Ishikawa (cell line): ENCODE measurements at regions not wholly inside any gene's neighbourhood (a gene's known extent, or its start where the extent isn't known, plus 50 kb on each side); places are given as distances from the start of the nearest gene placed in this dataset.

Source experiments
- CEBPB ChIP-seq: IDR thresholded peaks from 2 replicates; pipeline ENCODE4 v1.6.1; 2012
- CREB1 ChIP-seq: IDR thresholded peaks from 2 replicates; pipeline ENCODE4 v1.6.1; 2012; ENCODE audit warnings: low read depth
- EGR1 ChIP-seq: IDR thresholded peaks from 2 replicates; pipeline ENCODE4 v1.6.1; 2012
- EP300 ChIP-seq: IDR thresholded peaks from 2 replicates; pipeline ENCODE4 v1.6.1; 2012; ENCODE audit warnings: borderline replicate concordance
- FOXM1 ChIP-seq: IDR thresholded peaks from 2 replicates; pipeline ENCODE4 v1.6.1; 2012; ENCODE audit warnings: low read depth, borderline replicate concordance
- NFIC ChIP-seq: IDR thresholded peaks from 2 replicates; pipeline ENCODE4 v1.6.1; 2012
- RAD21 ChIP-seq: IDR thresholded peaks from 2 replicates; pipeline ENCODE4 v1.6.1; 2012; ENCODE audit warnings: low read depth
- TAF1 ChIP-seq: IDR thresholded peaks from 2 replicates; pipeline ENCODE4 v1.6.1; 2012; ENCODE audit warnings: low read depth, mild to moderate bottlenecking
- TCF12 ChIP-seq: IDR thresholded peaks from 2 replicates; pipeline ENCODE4 v1.6.1; 2012; ENCODE audit warnings: low read depth
- TEAD4 ChIP-seq: IDR thresholded peaks from 2 replicates; pipeline ENCODE4 v1.6.1; 2012
- USF1 ChIP-seq: IDR thresholded peaks from 2 replicates; pipeline ENCODE4 v1.6.1; 2012
- YY1 ChIP-seq: IDR thresholded peaks from 2 replicates; pipeline ENCODE4 v1.6.1; 2012; ENCODE audit warnings: low read depth
- ZBTB7A ChIP-seq: IDR thresholded peaks from 2 replicates; pipeline ENCODE4 v1.6.1; 2012; ENCODE audit warnings: low read depth
- TF ChIP-seq, protein P1 (sequence below): IDR thresholded peaks from 2 replicates; pipeline ENCODE4 v1.6.1; 2012; ENCODE audit warnings: low read depth, mild to moderate bottlenecking
- TF ChIP-seq, protein P2 (sequence below): IDR thresholded peaks from 2 replicates; pipeline ENCODE4 v1.6.1; 2012

DNA sequence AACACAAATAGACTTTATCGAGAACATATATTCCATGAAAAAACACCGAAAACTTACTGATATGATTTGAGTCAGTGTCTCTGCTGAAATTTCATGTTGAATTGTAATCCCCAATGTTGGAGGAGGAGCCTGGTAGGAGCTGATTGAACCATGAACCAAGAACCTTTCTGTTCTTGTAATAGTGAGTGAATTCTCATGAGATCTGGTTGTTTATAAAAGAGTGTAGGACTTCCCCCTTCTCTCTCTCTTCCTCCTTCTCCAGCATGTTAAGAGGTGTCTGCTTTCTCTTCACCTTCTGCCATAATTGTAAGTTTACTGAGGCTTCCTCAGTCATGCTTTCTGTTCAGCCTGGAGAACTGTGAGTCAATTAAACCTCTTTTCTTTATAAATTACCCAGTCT, 1289.3 kb upstream of the CITED2 start:
- TF ChIP-seq EP300 (no peak), FOXM1 (no peak), EGR1 (no peak), USF1 (no peak), CEBPB (no peak), TEAD4 (no peak), ZBTB7A (no peak), TCF12 (no peak), CREB1 (no peak), RAD21 (no peak), NFIC (no peak), YY1 (no peak), TAF1 (no peak)
- TF ChIP-seq, protein P1, sequence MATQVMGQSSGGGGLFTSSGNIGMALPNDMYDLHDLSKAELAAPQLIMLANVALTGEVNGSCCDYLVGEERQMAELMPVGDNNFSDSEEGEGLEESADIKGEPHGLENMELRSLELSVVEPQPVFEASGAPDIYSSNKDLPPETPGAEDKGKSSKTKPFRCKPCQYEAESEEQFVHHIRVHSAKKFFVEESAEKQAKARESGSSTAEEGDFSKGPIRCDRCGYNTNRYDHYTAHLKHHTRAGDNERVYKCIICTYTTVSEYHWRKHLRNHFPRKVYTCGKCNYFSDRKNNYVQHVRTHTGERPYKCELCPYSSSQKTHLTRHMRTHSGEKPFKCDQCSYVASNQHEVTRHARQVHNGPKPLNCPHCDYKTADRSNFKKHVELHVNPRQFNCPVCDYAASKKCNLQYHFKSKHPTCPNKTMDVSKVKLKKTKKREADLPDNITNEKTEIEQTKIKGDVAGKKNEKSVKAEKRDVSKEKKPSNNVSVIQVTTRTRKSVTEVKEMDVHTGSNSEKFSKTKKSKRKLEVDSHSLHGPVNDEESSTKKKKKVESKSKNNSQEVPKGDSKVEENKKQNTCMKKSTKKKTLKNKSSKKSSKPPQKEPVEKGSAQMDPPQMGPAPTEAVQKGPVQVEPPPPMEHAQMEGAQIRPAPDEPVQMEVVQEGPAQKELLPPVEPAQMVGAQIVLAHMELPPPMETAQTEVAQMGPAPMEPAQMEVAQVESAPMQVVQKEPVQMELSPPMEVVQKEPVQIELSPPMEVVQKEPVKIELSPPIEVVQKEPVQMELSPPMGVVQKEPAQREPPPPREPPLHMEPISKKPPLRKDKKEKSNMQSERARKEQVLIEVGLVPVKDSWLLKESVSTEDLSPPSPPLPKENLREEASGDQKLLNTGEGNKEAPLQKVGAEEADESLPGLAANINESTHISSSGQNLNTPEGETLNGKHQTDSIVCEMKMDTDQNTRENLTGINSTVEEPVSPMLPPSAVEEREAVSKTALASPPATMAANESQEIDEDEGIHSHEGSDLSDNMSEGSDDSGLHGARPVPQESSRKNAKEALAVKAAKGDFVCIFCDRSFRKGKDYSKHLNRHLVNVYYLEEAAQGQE = no peak
- TF ChIP-seq, protein P2, sequence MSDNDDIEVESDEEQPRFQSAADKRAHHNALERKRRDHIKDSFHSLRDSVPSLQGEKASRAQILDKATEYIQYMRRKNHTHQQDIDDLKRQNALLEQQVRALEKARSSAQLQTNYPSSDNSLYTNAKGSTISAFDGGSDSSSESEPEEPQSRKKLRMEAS = no peak

DNA sequence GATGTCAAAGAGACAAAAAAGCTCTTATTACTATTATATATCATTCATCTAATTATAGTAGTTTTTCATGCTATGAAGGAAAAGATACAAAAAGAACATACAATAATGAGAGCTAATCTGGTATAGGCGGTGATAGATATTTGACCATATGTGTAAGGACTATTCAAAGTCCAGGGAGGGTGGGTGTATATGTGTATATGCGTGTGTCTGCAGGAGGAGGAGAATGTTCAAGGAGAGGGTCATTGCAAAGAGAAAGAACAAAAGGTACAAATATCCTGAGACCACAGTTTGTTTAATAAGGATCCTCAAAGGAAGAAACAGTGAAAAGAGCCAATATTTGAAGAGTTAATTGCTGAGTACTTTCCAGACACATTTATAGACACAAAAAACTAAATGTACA, 1288.6 kb upstream of the CITED2 start:
- TF ChIP-seq TAF1 (no peak), NFIC (no peak), EGR1 (no peak), ZBTB7A (no peak), TCF12 (no peak), CREB1 (no peak), YY1 (no peak), CEBPB (no peak), FOXM1 (no peak), USF1 (no peak), TEAD4 (no peak), RAD21 (no peak), EP300 (no peak)
- TF ChIP-seq, protein P1 = no peak
- TF ChIP-seq, protein P2 = no peak

DNA sequence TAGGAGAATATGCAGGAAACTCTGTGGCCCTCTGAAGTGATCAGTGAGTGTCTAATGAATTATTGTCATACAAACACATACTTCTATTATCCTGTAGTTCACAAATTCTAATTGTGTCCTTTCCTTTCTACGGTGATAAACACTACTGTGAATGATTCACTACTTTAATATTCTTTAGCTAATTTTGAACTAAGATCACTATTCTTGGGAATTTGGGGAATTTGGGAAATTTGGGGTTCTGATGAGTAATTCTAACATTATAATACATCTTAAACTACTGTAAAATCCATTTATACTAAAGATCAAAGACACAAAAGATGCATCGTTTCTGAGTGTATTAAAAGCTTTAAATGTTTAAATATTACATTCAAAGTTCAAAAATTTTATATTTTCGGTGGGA, 1287.2 kb upstream of the CITED2 start:
- TF ChIP-seq CEBPB = no peak
- no peak for TF ChIP-seq FOXM1
- TF ChIP-seq USF1 = no peak
- no peak for TF ChIP-seq TAF1
- no peak for TF ChIP-seq RAD21
- TF ChIP-seq YY1 = no peak
- no peak for TF ChIP-seq ZBTB7A
- TF ChIP-seq TCF12 = no peak
- no peak for TF ChIP-seq EP300
- no peak for TF ChIP-seq EGR1
- TF ChIP-seq, protein P1 = no peak
- TF ChIP-seq NFIC = no peak
- no peak for TF ChIP-seq CREB1
- TF ChIP-seq, protein P2 = no peak
- TF ChIP-seq TEAD4 = no peak

DNA sequence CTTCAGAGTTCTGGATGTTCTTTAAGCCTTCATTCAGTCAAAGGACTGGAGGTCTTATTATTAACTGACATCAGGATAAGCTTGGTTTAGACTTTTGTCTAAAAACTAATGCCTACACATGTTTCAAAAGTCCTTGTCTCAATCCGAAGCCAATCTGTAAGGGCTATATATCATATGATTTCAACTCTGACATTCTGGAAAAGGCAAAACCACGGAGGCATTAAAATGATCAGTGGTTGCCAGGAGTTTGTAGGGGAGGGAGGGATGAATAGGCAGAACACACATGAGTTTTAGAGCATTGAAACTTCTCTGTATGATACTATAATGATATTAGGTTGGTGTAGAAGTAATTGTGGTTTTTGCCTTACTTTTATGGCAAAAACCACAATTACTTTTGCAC, 1285.8 kb upstream of the CITED2 start:
- TF ChIP-seq CREB1 (no peak), TEAD4 (no peak), ZBTB7A (no peak), EGR1 (no peak), RAD21 (no peak), USF1 (no peak), EP300 (no peak), TCF12 (no peak), YY1 (no peak), NFIC (no peak), TAF1 (no peak), CEBPB (no peak), FOXM1 (no peak)
- TF ChIP-seq, protein P1 = no peak
- TF ChIP-seq, protein P2 = no peak
